HG03342 (cell line): ENCODE measurements at regions not wholly inside any gene's neighbourhood (a gene's known extent, or its start where the extent isn't known, plus 50 kb on each side); places are given as distances from the start of the nearest gene placed in this dataset.
"Not testable (repeated sequence)": the region's sequence is repeated elsewhere in the genome, so short reads cannot be mapped to it uniquely, and the experiment has no call there.

ENCODE experiments used
- ATAC-seq: cut with Tn5 transposase; IDR thresholded peaks from one replicate; pipeline ENCODE4 v1.9.1; 2021; ENCODE audit warnings: mild to moderate bottlenecking, moderate library complexity; ENCODE audit not compliant: unreplicated experiment

- ATAC-seq, result no peak
These were observed 485.3 kb upstream of the ADARB2 start for GRCh38 chr10:2222631-2223030.

- ATAC-seq, result no peak
These were observed 477.5 kb upstream of the ADARB2 start for GRCh38 chr10:2214805-2215204.

- no peak for ATAC-seq
These were observed 476.8 kb upstream of the ADARB2 start for GRCh38 chr10:2214092-2214491.

GRCh38 chr10:2212244-2212834 is 475.0 kb upstream of the ADARB2 start:
- ATAC-seq, result no peak

- no peak for ATAC-seq
These were observed 472.8 kb upstream of the ADARB2 start for GRCh38 chr10:2210088-2210487.

- ATAC-seq, result no peak
These were observed 470.8 kb upstream of the ADARB2 start for GRCh38 chr10:2208106-2208505.

- ATAC-seq, result no peak
These were observed 470.1 kb upstream of the ADARB2 start for GRCh38 chr10:2207246-2207922.

GRCh38 chr10:2205406-2205805 is 468.1 kb upstream of the ADARB2 start:
- ATAC-seq, result no peak

- no peak for ATAC-seq
These were observed 465.1 kb upstream of the ADARB2 start for GRCh38 chr10:2202401-2202800.

- ATAC-seq, result no peak
These were observed 464.3 kb upstream of the ADARB2 start for GRCh38 chr10:2201534-2202099.

- no peak for ATAC-seq
These were observed 460.3 kb upstream of the ADARB2 start for GRCh38 chr10:2197663-2198062.

GRCh38 chr10:2196272-2196671 is 458.9 kb upstream of the ADARB2 start:
- ATAC-seq, result no peak

- not testable (repeated sequence) for ATAC-seq
These were observed 452.0 kb upstream of the ADARB2 start for GRCh38 chr10:2189356-2189755.

GRCh38 chr10:2188371-2188770 is 451.0 kb upstream of the ADARB2 start:
- no peak for ATAC-seq

GRCh38 chr10:2173327-2173726 is 436.0 kb upstream of the ADARB2 start:
- ATAC-seq, result no peak

- no peak for ATAC-seq
These were observed 428.6 kb upstream of the ADARB2 start for GRCh38 chr10:2165771-2166460.

GRCh38 chr10:2150288-2150687 is 413.0 kb upstream of the ADARB2 start:
- no peak for ATAC-seq

GRCh38 chr10:2145926-2146478 is 408.7 kb upstream of the ADARB2 start:
- no peak for ATAC-seq

GRCh38 chr10:2145491-2145890 is 408.2 kb upstream of the ADARB2 start:
- ATAC-seq, result no peak

GRCh38 chr10:2144584-2144983 is 407.3 kb upstream of the ADARB2 start:
- no peak for ATAC-seq

- no peak for ATAC-seq
These were observed 406.0 kb upstream of the ADARB2 start for GRCh38 chr10:2143213-2143835.
